ENCODE measurements at regions not wholly inside any gene's neighbourhood (a gene's known extent, or its start where the extent isn't known, plus 50 kb on each side); places are given as distances from the start of the nearest gene placed in this dataset.
"Not testable (repeated sequence)": the region's sequence is repeated elsewhere in the genome, so short reads cannot be mapped to it uniquely, and the experiment has no call there.

DNA sequence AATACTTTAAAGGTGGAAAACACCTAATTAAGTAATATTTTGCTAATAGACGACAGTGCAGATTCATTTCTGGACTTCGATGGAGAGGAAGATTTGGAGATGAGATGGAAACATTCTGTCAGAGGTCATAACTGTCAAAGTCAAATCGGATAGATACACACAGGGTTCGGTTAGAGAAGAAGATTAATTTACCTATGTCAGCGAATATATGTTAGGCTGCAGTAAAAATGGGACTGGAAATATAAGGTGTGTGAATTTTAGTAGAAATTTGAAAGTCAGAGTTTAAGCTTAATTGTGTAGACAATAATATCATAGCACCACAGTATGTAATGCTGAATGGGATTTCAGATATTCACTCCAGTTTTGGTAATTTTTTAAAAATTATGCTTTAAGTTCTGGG lies 1020.3 kb upstream of the ACO1 start:
- Mint-ChIP-seq H3K4me1 (no peaks in the 10 kb centered on the region), H3K9me3 (peaks cover 0 to 2% (median 0%) of the 10 kb centered on the region in 7 donors), H3K27ac (no peak overlapping the region), H3K4me3 (no peak overlapping the region), H3K27me3 (no peaks in the 10 kb centered on the region), H3K36me3 (no peaks in the 10 kb centered on the region)
- ATAC-seq (ENCODE audit: low read depth in 2 of 2) (no peak), DNase-seq (no peak)

DNA sequence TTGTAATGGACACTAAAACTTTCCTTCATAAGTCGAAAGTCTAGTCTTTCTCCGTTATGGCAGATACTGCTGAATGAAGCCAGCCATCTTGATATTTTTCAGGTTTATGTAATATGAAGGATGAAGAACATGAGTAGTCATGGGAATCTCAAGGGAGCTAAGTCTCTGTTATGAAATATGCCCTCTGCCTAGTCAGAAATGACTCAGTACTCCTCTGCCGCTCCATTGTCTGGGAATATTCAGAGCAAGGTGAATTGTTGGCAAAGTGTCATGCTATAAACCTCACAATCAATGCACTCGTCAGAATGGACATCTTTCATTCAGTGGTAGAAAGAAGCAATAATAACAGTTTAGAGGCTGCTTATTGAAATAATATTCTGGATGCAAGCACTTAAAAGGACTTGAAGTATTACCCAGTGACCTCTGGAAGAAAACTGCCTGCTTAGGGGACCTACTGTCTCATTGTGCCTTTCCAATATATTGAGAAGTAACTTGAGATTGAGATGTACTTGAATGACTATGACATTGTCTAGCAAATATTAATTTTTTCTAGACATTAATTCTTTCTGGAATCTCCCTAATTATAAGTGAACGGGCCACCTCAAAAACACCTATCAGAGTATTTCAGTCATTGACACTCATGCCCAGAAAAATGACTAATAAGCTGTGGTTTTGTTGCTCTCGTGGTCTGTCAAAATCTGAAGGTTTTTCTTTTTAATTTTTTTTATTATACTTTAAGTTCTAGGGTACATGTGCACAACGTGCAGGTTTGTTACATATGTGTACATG lies 1011.5 kb upstream of the ACO1 start:
- ATAC-seq (ENCODE audit: low read depth in 2 of 2): no peak
- Mint-ChIP-seq H3K4me3 (no peak overlapping the region), H3K9me3 (peaks cover 0 to 7% (median 0%) of the 10 kb centered on the region in 7 donors), H3K27ac (peak overlapping the region in 1 of 6 donors; percentile 87), H3K36me3 (no peaks in the 10 kb centered on the region), H3K27me3 (peaks cover 0 to 4% (median 0%) of the 10 kb centered on the region in 3 donors), H3K4me1 (no peaks in the 10 kb centered on the region)
- DNase-seq: no peak

DNA sequence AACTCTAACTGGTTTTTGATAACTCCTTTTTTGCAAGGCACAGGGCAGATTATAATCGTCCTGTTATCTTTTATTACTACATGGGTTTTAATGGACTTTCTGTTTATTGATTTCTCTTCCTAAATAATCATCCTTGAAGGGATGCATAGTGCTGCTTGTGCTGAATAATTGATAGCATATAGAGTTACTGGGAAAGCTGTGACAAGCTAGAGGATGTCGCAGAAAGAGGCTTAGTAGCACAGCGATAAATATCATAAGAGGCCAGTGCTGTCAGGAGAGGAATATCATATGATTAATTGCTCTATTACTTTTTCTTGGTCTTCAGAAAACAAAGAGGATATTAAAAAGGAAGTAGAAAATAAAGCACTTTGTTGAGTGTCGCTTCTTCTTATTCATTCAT lies 1007.1 kb upstream of the ACO1 start:
- H3K4me3 Mint-ChIP-seq: no peak overlapping the region
- H3K9me3 Mint-ChIP-seq: peaks cover 0 to 7% (median 0%) of the 10 kb centered on the region in 7 donors
- no peak overlapping the region for H3K27ac Mint-ChIP-seq
- no peak for ATAC-seq (ENCODE audit: low read depth in 2 of 2)
- peaks cover 0 to 4% (median 4%) of the 10 kb centered on the region in 3 donors for H3K27me3 Mint-ChIP-seq
- no peak for DNase-seq
- H3K36me3 Mint-ChIP-seq: no peaks in the 10 kb centered on the region
- H3K4me1 Mint-ChIP-seq: no peaks in the 10 kb centered on the region

DNA sequence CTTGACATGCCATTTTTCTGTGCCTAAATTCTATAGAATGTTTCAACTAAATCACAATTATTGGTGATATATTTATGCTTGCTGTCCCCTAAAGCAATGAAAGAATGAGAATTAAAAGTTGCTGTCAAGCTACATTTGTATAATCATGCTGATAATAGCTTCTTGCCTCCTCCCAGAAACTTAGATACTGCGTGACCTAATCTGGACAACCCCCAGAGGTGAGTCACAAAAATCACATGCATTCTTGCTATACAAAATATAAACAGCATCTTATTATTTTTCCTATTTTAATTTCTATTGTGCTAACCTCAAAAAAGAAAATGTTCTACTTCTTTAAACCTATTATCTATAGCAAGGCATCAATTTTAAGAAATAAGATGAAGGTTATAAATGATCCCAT lies 995.8 kb upstream of the ACO1 start:
- H3K27me3 Mint-ChIP-seq: no peaks in the 10 kb centered on the region
- H3K9me3 Mint-ChIP-seq: peaks cover 0 to 3% (median 0%) of the 10 kb centered on the region in 7 donors

DNA sequence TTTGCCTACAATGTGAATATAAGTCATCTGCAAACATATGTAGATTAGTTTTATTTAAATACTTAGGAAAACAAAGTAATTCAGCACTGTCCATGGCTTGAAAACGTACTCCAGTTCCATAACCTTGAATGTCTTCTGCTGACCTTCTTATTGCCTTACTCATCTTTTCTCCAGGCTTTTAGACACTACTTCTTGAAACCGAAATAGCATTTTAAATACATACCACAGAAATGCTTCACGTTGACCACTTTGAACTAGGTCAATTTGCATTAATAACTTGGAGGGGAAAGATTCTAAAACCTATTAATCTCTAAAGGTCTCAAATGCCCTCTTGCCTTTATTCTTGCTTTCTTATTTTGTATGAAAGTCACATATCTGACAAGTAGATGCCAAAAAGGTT lies 995.4 kb upstream of the ACO1 start:
- ATAC-seq (ENCODE audit: low read depth in 2 of 2): no peak
- Mint-ChIP-seq H3K36me3 (no peaks in the 10 kb centered on the region), H3K27ac (peak overlapping the region in 1 of 6 donors; percentile 49)

More for the DNA sequence above, 995.8 kb upstream of the ACO1 start:
- Mint-ChIP-seq H3K27ac (no peak overlapping the region), H3K4me3 (no peak overlapping the region), H3K36me3 (no peaks in the 10 kb centered on the region), H3K4me1 (peaks cover 5 to 9% (median 8%) of the 10 kb centered on the region in 3 donors)
- DNase-seq (no peak), ATAC-seq (ENCODE audit: low read depth in 2 of 2) (no peak)

DNA sequence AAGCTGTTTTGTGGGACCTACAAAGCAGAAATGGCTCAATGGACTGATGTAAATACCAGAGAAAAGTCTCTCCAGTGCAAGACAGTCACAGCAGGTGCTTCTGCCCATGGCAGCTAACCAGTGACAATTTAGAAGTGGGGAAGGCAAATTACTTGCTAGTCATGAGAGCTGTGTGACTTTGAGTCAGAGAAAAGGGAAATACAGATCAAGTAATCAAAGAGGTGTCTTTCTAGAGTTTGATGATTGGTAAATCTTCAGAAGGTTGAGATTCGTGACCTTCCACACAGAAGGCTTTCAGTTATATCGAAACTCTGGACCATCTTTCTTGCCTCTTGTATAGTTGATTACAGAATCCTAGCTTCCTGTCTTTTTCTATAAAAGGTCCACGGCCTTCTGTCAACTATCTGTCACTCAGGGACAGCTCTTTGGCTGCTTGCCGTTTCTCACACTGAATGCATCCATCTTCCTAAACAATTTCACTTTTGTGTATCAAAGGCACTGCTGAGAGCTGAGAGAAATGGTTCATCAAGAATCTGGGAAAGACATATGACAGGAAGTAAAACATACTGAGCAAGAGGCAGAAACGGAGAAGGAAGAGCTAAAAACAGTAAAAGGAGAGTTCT lies 993.9 kb upstream of the ACO1 start:
- peak overlapping the region in 1 of 8 donors; percentile 14 for H3K4me3 Mint-ChIP-seq
- no peak for ATAC-seq (ENCODE audit: low read depth in 2 of 2)

More for the DNA sequence above, 995.4 kb upstream of the ACO1 start:
- Mint-ChIP-seq H3K27me3 (no peaks in the 10 kb centered on the region), H3K4me1 (peaks cover 5 to 9% (median 8%) of the 10 kb centered on the region in 3 donors), H3K4me3 (no peak overlapping the region), H3K9me3 (peaks cover 0 to 3% (median 0%) of the 10 kb centered on the region in 7 donors)
- DNase-seq: no peak

DNA sequence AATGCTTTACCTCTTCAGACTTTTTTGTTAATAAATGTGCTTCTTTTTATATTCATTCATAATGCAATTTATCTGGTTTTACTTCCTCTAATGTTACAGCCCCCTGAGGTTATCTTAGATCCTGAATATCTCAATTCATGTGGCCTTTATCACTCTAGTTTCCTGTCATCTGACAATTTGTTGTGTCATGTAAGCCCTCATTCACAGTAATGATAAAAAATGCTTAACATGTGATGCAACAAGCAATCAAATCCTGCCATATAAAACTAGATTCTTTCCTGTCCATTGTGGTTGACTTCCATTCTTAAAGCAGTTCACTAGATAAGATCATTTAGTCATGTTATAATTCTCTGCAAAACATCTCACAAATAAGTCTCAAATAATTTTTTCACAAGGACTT lies 991.2 kb upstream of the ACO1 start:
- peaks cover 0 to 3% (median 0%) of the 10 kb centered on the region in 7 donors for H3K9me3 Mint-ChIP-seq
- no peak overlapping the region for H3K4me3 Mint-ChIP-seq
- H3K4me1 Mint-ChIP-seq: peaks cover 5 to 9% (median 8%) of the 10 kb centered on the region in 3 donors
- peaks cover 0 to 4% (median 0%) of the 10 kb centered on the region in 3 donors for H3K27me3 Mint-ChIP-seq
- DNase-seq (no peak), ATAC-seq (ENCODE audit: low read depth in 2 of 2) (peak; percentile 56 to 57)
- H3K27ac Mint-ChIP-seq: no peak overlapping the region
- no peaks in the 10 kb centered on the region for H3K36me3 Mint-ChIP-seq

More for the DNA sequence above, 993.9 kb upstream of the ACO1 start:
- no peak for DNase-seq
- no peaks in the 10 kb centered on the region for H3K36me3 Mint-ChIP-seq
- H3K4me1 Mint-ChIP-seq: peaks cover 5 to 9% (median 8%) of the 10 kb centered on the region in 3 donors
- no peaks in the 10 kb centered on the region for H3K27me3 Mint-ChIP-seq
- peaks cover 0 to 3% (median 0%) of the 10 kb centered on the region in 7 donors for H3K9me3 Mint-ChIP-seq
- peak overlapping the region in 1 of 6 donors; percentile 61 for H3K27ac Mint-ChIP-seq

DNA sequence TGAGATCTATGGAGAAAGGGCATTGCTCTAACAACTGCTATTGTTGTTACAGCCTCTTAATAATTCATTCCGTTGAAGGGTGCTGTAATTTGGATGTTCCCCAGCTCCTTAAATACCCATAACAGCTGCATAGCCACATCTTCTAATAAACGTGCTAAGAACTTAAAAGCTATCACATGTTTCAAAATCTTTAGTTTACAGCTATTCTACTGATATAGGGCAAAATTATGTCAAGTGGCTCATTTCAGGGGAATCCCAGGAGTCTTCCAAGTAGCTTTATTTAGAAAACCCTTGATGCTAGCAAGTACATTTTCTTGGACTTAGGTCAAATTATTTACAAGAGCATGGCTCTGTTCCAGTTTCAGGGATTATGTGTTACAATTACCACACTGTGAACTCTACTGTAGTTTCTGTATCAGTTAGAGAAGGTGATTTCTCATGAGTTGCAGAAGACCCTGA lies 990.4 kb upstream of the ACO1 start:
- Mint-ChIP-seq H3K36me3 (no peaks in the 10 kb centered on the region), H3K4me1 (peaks cover 5 to 9% (median 8%) of the 10 kb centered on the region in 3 donors), H3K27me3 (peaks cover 0 to 6% (median 0%) of the 10 kb centered on the region in 3 donors), H3K9me3 (peaks cover 0 to 3% (median 0%) of the 10 kb centered on the region in 7 donors), H3K27ac (no peak overlapping the region), H3K4me3 (no peak overlapping the region)
- DNase-seq (no peak), ATAC-seq (ENCODE audit: low read depth in 2 of 2) (no peak)

DNA sequence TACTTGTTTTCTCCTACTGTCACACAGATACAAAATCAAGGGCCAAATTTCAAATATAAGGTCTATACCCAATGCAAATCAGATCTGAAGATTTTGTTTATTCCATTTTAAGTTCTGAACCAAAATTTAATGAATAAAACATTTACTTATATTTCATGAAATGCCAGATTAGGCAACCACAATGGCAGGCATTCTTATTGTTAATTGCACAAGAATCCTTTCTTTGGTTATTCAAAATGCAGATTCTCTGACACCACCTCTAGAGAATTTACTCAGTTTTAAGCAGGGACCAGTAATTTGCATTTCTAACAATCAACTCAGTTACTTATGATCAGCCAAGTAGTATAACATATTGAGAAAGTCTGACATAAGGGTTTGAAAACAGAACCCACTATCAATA lies 972.4 kb upstream of the ACO1 start:
- no peaks in the 10 kb centered on the region for H3K4me1 Mint-ChIP-seq
- H3K4me3 Mint-ChIP-seq: no peak overlapping the region
- peaks cover 0 to 8% (median 4%) of the 10 kb centered on the region in 7 donors for H3K9me3 Mint-ChIP-seq

DNA sequence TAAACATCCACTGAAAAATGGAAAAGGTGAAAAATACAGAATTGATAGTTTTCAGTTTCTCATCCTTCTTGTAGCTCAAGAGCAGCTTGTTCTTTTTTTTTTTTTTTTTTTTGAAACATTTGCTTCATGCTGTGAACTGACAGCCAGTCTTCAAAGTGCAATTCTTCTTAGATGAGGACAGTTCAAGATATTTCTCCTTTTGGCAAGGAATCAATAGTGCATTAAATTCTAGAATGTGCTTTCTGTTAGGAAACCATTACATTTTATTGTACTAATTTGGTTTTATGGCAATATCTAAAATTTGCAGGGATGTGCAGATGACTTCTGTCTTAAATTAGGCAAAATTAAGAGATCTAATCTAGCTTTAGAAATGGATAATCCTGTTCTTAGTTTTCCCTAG lies 969.3 kb upstream of the ACO1 start:
- Mint-ChIP-seq H3K27ac (peak overlapping the region in 1 of 6 donors; percentile 42), H3K36me3 (no peaks in the 10 kb centered on the region), H3K9me3 (peaks cover 0 to 19% (median 4%) of the 10 kb centered on the region in 7 donors), H3K27me3 (no peaks in the 10 kb centered on the region), H3K4me1 (no peaks in the 10 kb centered on the region), H3K4me3 (no peak overlapping the region)
- DNase-seq (no peak), ATAC-seq (ENCODE audit: low read depth in 2 of 2) (no peak)

More for the DNA sequence above, 972.4 kb upstream of the ACO1 start:
- peaks cover 0 to 10% (median 0%) of the 10 kb centered on the region in 3 donors for H3K27me3 Mint-ChIP-seq
- ATAC-seq (ENCODE audit: low read depth in 2 of 2): no peak
- H3K27ac Mint-ChIP-seq: no peak overlapping the region
- no peak for DNase-seq
- no peaks in the 10 kb centered on the region for H3K36me3 Mint-ChIP-seq

DNA sequence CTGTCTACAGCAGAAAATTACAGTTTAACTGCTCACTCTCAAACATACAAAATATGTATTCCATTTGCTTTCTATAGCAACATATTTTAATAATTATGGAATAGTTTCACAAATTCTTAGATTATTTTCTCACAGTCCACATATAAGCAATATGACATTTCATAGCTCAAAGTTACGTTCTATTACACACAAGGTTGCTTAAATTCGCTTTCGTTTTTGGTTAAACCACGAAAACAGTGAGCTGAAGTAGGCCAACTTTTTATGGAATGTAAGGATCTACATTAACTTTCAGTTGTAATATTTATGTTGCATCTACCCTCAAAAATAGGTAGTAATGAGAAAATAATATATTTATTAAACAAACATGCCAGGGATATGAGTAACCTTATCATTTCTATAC lies 966.0 kb upstream of the ACO1 start:
- ATAC-seq (ENCODE audit: low read depth in 2 of 2) (no peak), DNase-seq (no peak)
- Mint-ChIP-seq H3K9me3 (peaks cover 0 to 11% (median 0%) of the 10 kb centered on the region in 7 donors), H3K4me1 (no peaks in the 10 kb centered on the region), H3K36me3 (no peaks in the 10 kb centered on the region), H3K27ac (no peak overlapping the region), H3K27me3 (no peaks in the 10 kb centered on the region), H3K4me3 (no peak overlapping the region)

DNA sequence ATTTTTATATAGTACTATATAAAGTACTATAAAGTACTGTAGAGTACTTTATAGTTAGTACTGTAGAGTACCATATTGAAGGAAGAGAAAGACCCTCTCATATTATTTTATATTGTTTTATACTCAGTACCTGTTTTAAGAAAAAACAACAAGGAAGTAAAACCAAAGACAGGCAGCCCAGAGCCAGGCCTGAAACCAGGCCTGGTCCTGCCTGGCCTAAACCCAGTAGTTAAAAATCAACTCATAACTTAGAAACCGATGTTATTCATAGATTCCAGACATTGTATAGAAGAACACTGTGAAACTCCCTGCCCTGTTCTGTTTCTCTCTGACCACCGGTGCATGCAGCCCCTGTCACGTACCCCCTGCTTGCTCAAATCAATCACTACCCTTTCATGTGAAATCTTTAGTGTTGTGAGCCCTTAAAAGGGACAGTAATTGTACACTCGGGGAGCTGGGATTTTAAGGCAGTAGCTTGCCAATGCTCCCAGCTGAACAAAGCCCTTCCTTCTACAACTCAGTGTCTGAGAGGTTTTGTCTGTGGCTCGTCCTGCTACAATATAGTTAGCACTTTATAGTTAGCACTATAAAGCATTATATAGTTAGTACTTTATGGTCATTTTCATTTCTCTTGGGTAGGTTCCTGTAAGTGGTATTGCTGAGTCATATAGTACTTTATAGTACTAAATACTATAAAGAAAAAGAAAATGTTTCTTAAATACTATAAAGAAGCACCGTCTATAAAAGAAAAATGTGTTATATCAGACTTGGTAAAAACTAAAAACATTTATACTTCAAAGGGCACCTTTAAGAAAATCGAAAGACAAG lies 940.6 kb upstream of the ACO1 start:
- H3K4me1 Mint-ChIP-seq: peaks cover 12 to 27% (median 15%) of the 10 kb centered on the region in 3 donors
- not testable (repeated sequence) for DNase-seq; H3K27me3 Mint-ChIP-seq; ATAC-seq (ENCODE audit: low read depth in 2 of 2); H3K9me3 Mint-ChIP-seq; H3K4me3 Mint-ChIP-seq; H3K36me3 Mint-ChIP-seq
- H3K27ac Mint-ChIP-seq: peak overlapping the region; percentile 10 to 91 (median 80)

DNA sequence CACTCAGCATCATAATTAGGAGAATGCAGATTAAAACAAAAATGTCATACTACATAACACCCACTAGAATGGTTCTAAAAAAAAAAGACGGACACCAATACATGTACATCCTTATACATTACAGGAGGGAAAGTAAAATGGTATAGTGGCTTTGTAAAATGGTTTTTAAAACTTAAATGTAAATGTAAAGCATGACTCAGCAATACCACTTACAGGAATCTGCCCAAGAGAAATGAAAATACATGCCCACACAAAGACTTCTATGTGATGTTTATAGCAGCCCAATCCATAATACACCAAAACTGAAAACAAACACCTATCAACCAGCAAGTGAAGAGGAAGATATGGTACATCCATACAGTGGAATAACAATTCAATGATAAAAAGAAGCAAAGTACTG lies 939.1 kb upstream of the ACO1 start:
- H3K9me3 Mint-ChIP-seq: no peaks in the 10 kb centered on the region
- H3K4me1 Mint-ChIP-seq: peaks cover 12 to 29% (median 21%) of the 10 kb centered on the region in 3 donors
- peak overlapping the region in 3 of 8 donors; percentile 12 to 24 (median 13) for H3K4me3 Mint-ChIP-seq
- peak overlapping the region in 4 of 6 donors; percentile 16 to 78 (median 69) for H3K27ac Mint-ChIP-seq
- H3K36me3 Mint-ChIP-seq: no peaks in the 10 kb centered on the region
- H3K27me3 Mint-ChIP-seq: no peaks in the 10 kb centered on the region
- ATAC-seq (ENCODE audit: low read depth in 2 of 2): no peak
- DNase-seq: no peak

All from naive B cell (primary cell).